ENCODE measurements at regions not wholly inside any gene's neighbourhood (a gene's known extent, or its start where the extent isn't known, plus 50 kb on each side); places are given as distances from the start of the nearest gene placed in this dataset.
A peak's percentile ranks its signal among the peaks of the same experiment; 100 is the strongest.

DNA sequence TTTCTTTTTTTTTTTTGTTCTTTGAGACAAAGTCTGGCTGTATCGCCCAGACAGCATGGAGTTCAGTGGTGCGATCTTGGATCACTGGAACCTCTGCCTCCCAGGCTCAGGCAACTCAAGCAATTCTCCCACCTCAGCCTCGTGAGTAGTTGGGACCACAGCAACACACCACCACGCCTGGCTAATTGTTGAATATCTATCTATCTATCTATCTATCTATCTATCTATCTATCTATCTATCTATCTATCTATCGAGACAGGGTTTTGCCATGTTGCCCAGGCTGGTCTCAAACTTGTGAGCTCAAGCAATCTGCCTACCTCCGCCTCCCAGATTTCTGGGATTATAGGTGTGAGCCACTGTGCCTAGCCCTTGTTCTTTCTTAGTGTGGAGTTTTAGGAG, 143.3 kb upstream of the DPH6 start:
- peak overlapping the region in 2 of 4 donors; percentile 86 to 89 for H3K27ac ChIP-seq

DNA sequence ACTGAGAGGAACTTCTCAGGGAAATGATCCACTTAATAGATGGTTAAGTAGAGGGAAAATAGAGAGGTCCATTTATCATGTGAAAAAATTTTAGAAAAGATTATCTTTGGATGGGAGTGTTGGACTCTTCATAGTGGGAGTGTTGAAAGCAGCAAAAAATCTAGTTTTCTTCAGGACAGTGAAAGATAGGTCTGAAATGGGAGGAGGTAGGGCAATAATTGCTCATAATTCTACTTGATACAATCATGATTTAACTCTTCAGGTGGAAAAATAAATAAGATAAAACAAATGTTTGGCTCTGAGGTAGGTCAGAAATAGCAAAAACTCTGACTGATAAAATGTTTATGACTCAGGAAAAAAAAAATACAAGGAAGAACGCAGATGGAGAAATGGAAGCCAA, 144.1 kb upstream of the DPH6 start:
- Histone ChIP-seq H3K27ac (peak overlapping the region; percentile 35 to 89 (median 77)), H3K36me3 (no peaks in the 10 kb centered on the region), H3K9me3 (no peaks in the 10 kb centered on the region), H3K27me3 (no peaks in the 10 kb centered on the region), H3K4me1 (peaks cover 0 to 46% (median 0%) of the 10 kb centered on the region in 4 donors), H3K4me3 (no peak overlapping the region)
- DNase-seq (ENCODE audit: low spot score in 2 of 2), result no peak
- WGBS, 2 donors, result 62 to 70% methylated on average over 1 of the region's 1 CpG
- TF ChIP-seq CTCF (IDR thresholded peaks at IDR 0.05), result no peak
- no peak for TF ChIP-seq EP300 (IDR thresholded peaks at IDR 0.05)
- no peak for TF ChIP-seq POLR2A (IDR thresholded peaks at IDR 0.05)

More for the DNA sequence above, 143.3 kb upstream of the DPH6 start:
- WGBS, 2 donors, result 95 to 96% methylated on average over 6 of the region's 6 CpGs
- Histone ChIP-seq H3K9me3 (no peaks in the 10 kb centered on the region), H3K27me3 (no peaks in the 10 kb centered on the region), H3K4me3 (no peak overlapping the region), H3K36me3 (no peaks in the 10 kb centered on the region), H3K4me1 (peaks cover 0 to 46% (median 0%) of the 10 kb centered on the region in 4 donors)
- no peak for DNase-seq (ENCODE audit: low spot score in 2 of 2)
- TF ChIP-seq POLR2A (IDR thresholded peaks at IDR 0.05) (no peak), CTCF (IDR thresholded peaks at IDR 0.05) (no peak)

DNA sequence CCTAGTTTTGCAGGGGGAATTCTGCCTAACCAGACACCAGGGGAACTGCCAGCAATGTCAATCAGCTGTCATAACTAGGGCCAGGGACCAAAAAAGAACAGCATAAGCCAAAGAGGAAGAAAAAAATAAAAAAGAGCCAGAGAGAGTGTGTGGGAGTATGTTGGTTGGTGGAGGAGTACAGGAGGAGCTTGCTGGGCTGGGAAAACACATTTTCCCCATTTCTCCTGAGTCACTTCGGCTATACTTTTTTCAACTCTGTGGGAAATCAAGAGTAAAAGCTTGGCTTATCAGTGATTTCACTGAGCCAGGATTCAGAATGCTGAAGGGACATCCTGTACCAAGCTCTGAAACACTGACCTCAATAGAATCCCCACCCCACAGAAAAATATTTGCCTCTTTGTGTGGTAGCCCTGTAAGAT, 144.7 kb upstream of the DPH6 start:
- peak; percentile 85 to 86 for TF ChIP-seq EP300 (IDR thresholded peaks at IDR 0.05)
- TF ChIP-seq POLR2A (IDR thresholded peaks at IDR 0.05), result no peak
- DNase-seq (ENCODE audit: low spot score in 2 of 2), result peak in 1 of 2 donors; percentile 46
- Histone ChIP-seq H3K27me3 (no peaks in the 10 kb centered on the region), H3K4me3 (no peak overlapping the region), H3K27ac (peak overlapping the region; percentile 35 to 89 (median 77)), H3K36me3 (no peaks in the 10 kb centered on the region), H3K9me3 (no peaks in the 10 kb centered on the region), H3K4me1 (peaks cover 0 to 46% (median 0%) of the 10 kb centered on the region in 4 donors)
- WGBS, 2 donors, result 24 to 28% methylated on average over 1 of the region's 1 CpG

- Histone ChIP-seq H3K36me3 (no peaks in the 10 kb centered on the region), H3K9me3 (no peaks in the 10 kb centered on the region), H3K27ac (peak overlapping the region; percentile 27 to 89 (median 77)), H3K4me1 (peaks cover 0 to 46% (median 0%) of the 10 kb centered on the region in 4 donors), H3K27me3 (no peaks in the 10 kb centered on the region), H3K4me3 (no peak overlapping the region)
- DNase-seq (ENCODE audit: low spot score in 2 of 2), result no peak
- WGBS, 2 donors, result 51 to 67% methylated on average over 4 of the region's 4 CpGs
- TF ChIP-seq POLR2A (IDR thresholded peaks at IDR 0.05) (no peak), EP300 (IDR thresholded peaks at IDR 0.05) (no peak), CTCF (IDR thresholded peaks at IDR 0.05) (no peak)
These were observed 145.3 kb upstream of the DPH6 start for GRCh38 chr15:35691173-35691761.

- no peak overlapping the region for H3K4me3 ChIP-seq
- no peaks in the 10 kb centered on the region for H3K9me3 ChIP-seq
- peak overlapping the region in 3 of 4 donors; percentile 68 to 89 (median 86) for H3K27ac ChIP-seq
- no peak for DNase-seq (ENCODE audit: low spot score in 2 of 2)
- H3K4me1 ChIP-seq, result peaks cover 0 to 50% (median 0%) of the 10 kb centered on the region in 4 donors
- no peak for TF ChIP-seq POLR2A (IDR thresholded peaks at IDR 0.05)
- TF ChIP-seq CTCF (IDR thresholded peaks at IDR 0.05), result no peak
- TF ChIP-seq EP300 (IDR thresholded peaks at IDR 0.05), result no peak
- WGBS, 2 donors, result 51% methylated on average over 2 of the region's 2 CpGs
- no peaks in the 10 kb centered on the region for H3K36me3 ChIP-seq
- no peaks in the 10 kb centered on the region for H3K27me3 ChIP-seq
These were observed 146.2 kb upstream of the DPH6 start for GRCh38 chr15:35691891-35692867.

All from tibial nerve (tissue), 4 donors.